Posterior vena cava (tissue), 2 donors: ENCODE measurements at regions not wholly inside any gene's neighbourhood (a gene's known extent, or its start where the extent isn't known, plus 50 kb on each side); places are given as distances from the start of the nearest gene placed in this dataset.
"Not testable (repeated sequence)": the region's sequence is repeated elsewhere in the genome, so short reads cannot be mapped to it uniquely, and the experiment has no call there.

Experiments used
- DNase-seq: peaks from one replicate; pipeline ENCODE4 v3.0.0-alpha.2; 2020; ENCODE audit warnings: low spot score
- intact Hi-C, 2 donors: fragments of 100-400 bp; cut with DNase I; formaldehyde crosslinking; loops; one replicate each; pipeline versions ENCODE4 v1.14.1 to v1.14.2; 2022 to 2023
- donor health status: DM: yes; HTN: yes; CAD: no.
- donor health status: DM: yes; HTN: yes; CAD: no.

GRCh38 chr2:14942987-14943386 lies 310.5 kb downstream of the LRATD1 start:
- intact Hi-C loops = no loop called here
- DNase-seq = no peak

GRCh38 chr2:14944562-14945346 lies 312.2 kb downstream of the LRATD1 start:
- no peak for DNase-seq
- intact Hi-C loops = no loop called here

GRCh38 chr2:14951569-14952285 lies 319.2 kb downstream of the LRATD1 start:
- intact Hi-C loops = no loop called here
- no peak for DNase-seq

GRCh38 chr2:14952400-14952963 lies 320.0 kb downstream of the LRATD1 start:
- no peak for DNase-seq
- intact Hi-C loops = no loop called here

- intact Hi-C loops = no loop called here
- DNase-seq = no peak
Observed at GRCh38 chr2:14960686-14961324, 328.3 kb downstream of the LRATD1 start.

- no peak for DNase-seq
- intact Hi-C loops = loop anchor here in 1 of 2 donors (2.0 kb wide), 1 partner anchor 77 kb away; no protein-coding TSS in a partner anchor
Observed at GRCh38 chr2:14967729-14968128, 335.2 kb downstream of the LRATD1 start.

GRCh38 chr2:14975381-14975780 lies 342.9 kb downstream of the LRATD1 start:
- intact Hi-C loops = no loop called here

GRCh38 chr2:14977021-14977420 lies 344.5 kb downstream of the LRATD1 start:
- intact Hi-C loops = no loop called here

More at GRCh38 chr2:14975381-14975780, 342.9 kb downstream of the LRATD1 start:
- no peak for DNase-seq

GRCh38 chr2:14978845-14979244 lies 346.3 kb downstream of the LRATD1 start:
- no peak for DNase-seq
- intact Hi-C loops = no loop called here

More at GRCh38 chr2:14977021-14977420, 344.5 kb downstream of the LRATD1 start:
- no peak for DNase-seq

- DNase-seq = no peak
- intact Hi-C loops = no loop called here
Observed at GRCh38 chr2:14982790-14983189, 350.3 kb downstream of the LRATD1 start.

- no peak for DNase-seq
- intact Hi-C loops = no loop called here
Observed at GRCh38 chr2:14988600-14988999, 356.1 kb downstream of the LRATD1 start.

- intact Hi-C loops = no loop called here
- DNase-seq = no peak
Observed at GRCh38 chr2:14991723-14992122, 359.2 kb downstream of the LRATD1 start.

GRCh38 chr2:14994721-14995120 lies 362.2 kb downstream of the LRATD1 start:
- no peak for DNase-seq
- intact Hi-C loops = no loop called here

GRCh38 chr2:14996351-14997014 lies 364.0 kb downstream of the LRATD1 start:
- no peak for DNase-seq
- intact Hi-C loops = no loop called here

GRCh38 chr2:14998546-14998945 lies 366.0 kb downstream of the LRATD1 start:
- intact Hi-C loops = no loop called here
- DNase-seq = no peak

GRCh38 chr2:14999114-14999661 lies 366.7 kb downstream of the LRATD1 start:
- intact Hi-C loops = no loop called here
- no peak for DNase-seq

GRCh38 chr2:15002519-15002918 lies 370.0 kb downstream of the LRATD1 start:
- intact Hi-C loops, DNase-seq: not testable (repeated sequence)

- intact Hi-C loops = no loop called here
- DNase-seq = no peak
Observed at GRCh38 chr2:15006667-15007066, 374.1 kb downstream of the LRATD1 start.

- no peak for DNase-seq
- intact Hi-C loops = no loop called here
Observed at GRCh38 chr2:15009681-15010080, 377.2 kb downstream of the LRATD1 start.
